HuH-7.5 (cell line): ENCODE measurements at regions not wholly inside any gene's neighbourhood (a gene's known extent, or its start where the extent isn't known, plus 50 kb on each side); places are given as distances from the start of the nearest gene placed in this dataset.

Experiments used
- DNase-seq: peaks from one replicate; pipeline ENCODE4 v3.0.0; 2011; ENCODE audit warnings: low spot score

DNA sequence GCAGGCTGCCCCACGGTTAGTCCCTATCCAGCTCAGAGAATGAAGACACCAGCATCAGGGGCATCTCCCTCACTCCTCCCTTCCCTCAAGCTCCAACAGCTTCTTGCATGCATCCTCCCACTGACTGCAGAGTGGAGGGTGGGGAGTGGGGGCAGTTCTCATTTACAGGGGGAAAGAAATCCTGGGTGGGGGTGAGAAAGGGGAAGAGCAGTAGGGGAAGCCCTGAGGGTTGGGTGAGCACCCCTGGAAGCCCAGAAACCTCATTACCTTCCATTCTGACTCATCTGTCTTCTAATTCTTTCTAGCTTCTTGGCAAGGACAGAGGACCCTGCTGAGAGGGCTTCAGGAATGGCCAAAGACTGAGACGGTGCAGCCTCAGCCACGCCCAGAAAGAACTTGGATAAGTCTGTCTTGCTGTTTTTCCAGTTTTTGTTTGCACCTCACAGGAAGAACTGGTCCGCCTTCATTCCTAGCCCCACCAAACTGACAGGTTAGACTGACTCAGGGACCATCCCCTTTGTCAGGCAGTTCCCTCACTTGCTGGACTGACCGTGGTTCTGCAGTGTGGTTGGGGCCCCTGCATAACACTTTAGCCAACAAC lies 52.5 kb upstream of the WSB1 start:
- DNase-seq = no peak

GRCh38 chr17:27242951-27243350 lies 51.0 kb upstream of the WSB1 start:
- no peak for DNase-seq

DNA sequence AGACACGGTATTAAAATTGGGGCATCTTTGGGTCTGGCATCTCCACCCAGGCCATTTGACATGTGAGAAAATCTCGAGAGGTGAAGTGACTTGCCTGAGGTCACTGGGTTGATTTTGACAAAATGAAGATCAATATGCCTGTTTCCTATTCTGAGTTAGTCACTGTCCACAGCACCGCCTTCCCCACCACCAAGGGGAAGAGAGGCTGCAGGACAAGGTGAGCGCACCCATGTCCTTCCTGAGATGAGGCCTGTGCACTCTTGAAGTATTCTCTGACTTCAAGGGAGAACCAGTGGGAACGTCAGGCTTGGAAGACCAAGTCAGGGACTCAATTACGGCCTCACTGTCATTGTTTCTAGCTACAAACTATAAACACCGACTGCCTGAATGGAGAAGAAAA lies 49.9 kb upstream of the WSB1 start:
- DNase-seq = no peak
